Liver (tissue), 8 donors: ENCODE measurements at regions not wholly inside any gene's neighbourhood (a gene's known extent, or its start where the extent isn't known, plus 50 kb on each side); places are given as distances from the start of the nearest gene placed in this dataset.

Experiments used
- DNase-seq: peaks from one replicate; pipeline ENCODE4 v3.0.0-alpha.2; 2017; ENCODE audit warnings: low spot score
- H3K27ac ChIP-seq, 2 donors: one replicate each; pipeline ENCODE4 v1.7.0; 2013; ENCODE audit warnings: inconsistent platforms in 2 of 2, low read length in 2 of 2, control low read depth in 1 of 2, low read depth in 1 of 2, mild to moderate bottlenecking in 1 of 2
- H3K27me3 ChIP-seq, 4 donors: one replicate each; pipeline versions ENCODE4 v1.6.1 to v1.7.0; 2013; ENCODE audit warnings: low read length in 3 of 4, inconsistent platforms in 1 of 4, mild to moderate bottlenecking in 1 of 4, moderate library complexity in 1 of 4; ENCODE audit not compliant: control insufficient read depth in 4 of 4, insufficient read depth in 4 of 4
- H3K36me3 ChIP-seq, 4 donors: one replicate each; pipeline versions ENCODE4 v1.6.1 to v1.7.0; 2013; ENCODE audit warnings: low read length in 3 of 4, mild to moderate bottlenecking in 3 of 4, low read depth in 1 of 4, moderate library complexity in 1 of 4; ENCODE audit not compliant: control insufficient read depth in 4 of 4, insufficient read depth in 3 of 4
- H3K4me1 ChIP-seq, 4 donors: one replicate each; pipeline versions ENCODE4 v1.6.1 to v1.7.0; 2013; ENCODE audit warnings: low read length in 3 of 4, mild to moderate bottlenecking in 3 of 4, moderate library complexity in 1 of 4; ENCODE audit not compliant: control insufficient read depth in 4 of 4, insufficient read depth in 4 of 4
- H3K4me3 ChIP-seq, 3 donors: one replicate each; pipeline versions ENCODE4 v1.6.1 to v1.7.0; 2013; ENCODE audit warnings: low read length in 3 of 3, control low read depth in 1 of 3, low read depth in 1 of 3, mild to moderate bottlenecking in 1 of 3
- H3K9ac ChIP-seq, 2 donors: one replicate each; pipeline ENCODE4 v1.7.0; 2013; ENCODE audit warnings: low read length in 2 of 2, mild to moderate bottlenecking in 2 of 2, moderate library complexity in 2 of 2, control low read depth in 1 of 2, low read depth in 1 of 2
- H3K9me3 ChIP-seq, 4 donors: one replicate each; pipeline versions ENCODE4 v1.6.1 to v1.7.0; 2013; ENCODE audit warnings: low read length in 3 of 4; ENCODE audit not compliant: control insufficient read depth in 4 of 4
- EGR1 ChIP-seq, 2 donors: IDR thresholded peaks; 2 replicates each; pipeline ENCODE4 v1.6.1; 2016 to 2018; ENCODE audit warnings: antibody characterized with exemption in 2 of 2, low read depth in 2 of 2
- FOXA1 ChIP-seq: IDR thresholded peaks from 2 replicates; pipeline ENCODE4 v1.6.1; 2016; ENCODE audit warnings: antibody characterized with exemption
- FOXA2 ChIP-seq: IDR thresholded peaks from 2 replicates; pipeline ENCODE4 v1.6.1; 2016; ENCODE audit warnings: antibody characterized with exemption
- GABPA ChIP-seq, 2 donors: IDR thresholded peaks in 1 of 2; conservative IDR thresholded peaks in 1 of 2; 2 replicates each; pipeline ENCODE4 v1.6.1; 2016; ENCODE audit warnings: antibody characterized with exemption in 2 of 2, mild to moderate bottlenecking in 1 of 2, moderate library complexity in 1 of 2
- HNF4A ChIP-seq, 2 donors: conservative IDR thresholded peaks; 2 replicates each; pipeline ENCODE4 v1.6.1; 2016; ENCODE audit warnings: antibody characterized with exemption in 2 of 2, mild to moderate bottlenecking in 2 of 2
- HNF4G ChIP-seq: IDR thresholded peaks from 2 replicates; pipeline ENCODE4 v1.6.1; 2016; ENCODE audit warnings: antibody characterized with exemption
- JUND ChIP-seq, 2 donors: IDR thresholded peaks; 2 replicates each; pipeline ENCODE4 v1.6.1; 2016; ENCODE audit warnings: antibody characterized with exemption in 2 of 2
- NR2F2 ChIP-seq: IDR thresholded peaks from 2 replicates; pipeline ENCODE4 v1.6.1; 2016; ENCODE audit warnings: antibody characterized with exemption
- RAD21 ChIP-seq, 2 donors: IDR thresholded peaks; 2 replicates each; pipeline ENCODE4 v1.6.1; 2016; ENCODE audit warnings: antibody characterized with exemption in 2 of 2, mild to moderate bottlenecking in 2 of 2
- REST ChIP-seq: IDR thresholded peaks from 2 replicates; pipeline ENCODE4 v1.6.1; 2016; ENCODE audit warnings: antibody characterized with exemption, mild to moderate bottlenecking
- RXRA ChIP-seq, 2 donors: IDR thresholded peaks; 2 replicates each; pipeline ENCODE4 v1.6.1; 2017 to 2018; ENCODE audit warnings: antibody characterized with exemption in 2 of 2, mild to moderate bottlenecking in 1 of 2
- SP1 ChIP-seq: IDR thresholded peaks from 2 replicates; pipeline ENCODE4 v1.6.1; 2018; ENCODE audit warnings: antibody characterized with exemption, mild to moderate bottlenecking
- TAF1 ChIP-seq: conservative IDR thresholded peaks from 2 replicates; pipeline ENCODE4 v1.6.1; 2016; ENCODE audit warnings: antibody characterized with exemption, mild to moderate bottlenecking
- YY1 ChIP-seq: IDR thresholded peaks from 2 replicates; pipeline ENCODE4 v1.6.1; 2016; ENCODE audit warnings: antibody characterized with exemption, mild to moderate bottlenecking
- ZBTB33 ChIP-seq: IDR thresholded peaks from 2 replicates; pipeline ENCODE4 v1.6.1; 2016; ENCODE audit warnings: antibody characterized with exemption
- WGBS: extraction: QIAGEN DNeasy Blood & Tissue Kit; methylation state at CpG from one replicate; pipeline ENCODE4 v1.1.7; 2013; 5-methylcytosine and 5-hydroxymethylcytosine counted together
- TF ChIP-seq, protein P1 (sequence below): fragments of 150-350 bp; IDR thresholded peaks from 2 replicates; pipeline ENCODE4 v1.5.1; 2017; ENCODE audit warnings: improper control_type of control experiment, low read depth, low read length; ENCODE audit not compliant: missing input control
- TF ChIP-seq, protein P2 (sequence below): IDR thresholded peaks from 2 replicates; pipeline ENCODE4 v1.6.1; 2016; ENCODE audit warnings: antibody characterized with exemption
- TF ChIP-seq, protein P3 (sequence below): IDR thresholded peaks from 2 replicates; pipeline ENCODE4 v1.6.1; 2016; ENCODE audit warnings: antibody characterized with exemption
- donor health status: healthy.
- donor health status: healthy.
- donor health status: healthy.
- donor health status: healthy.
- donor health status: healthy.

- Histone ChIP-seq H3K27ac (no peak overlapping the region), H3K9ac (no peak overlapping the region), H3K9me3 (no peaks in the 10 kb centered on the region), H3K27me3 (no peaks in the 10 kb centered on the region), H3K36me3 (no peaks in the 10 kb centered on the region), H3K4me3 (no peak overlapping the region), H3K4me1 (no peaks in the 10 kb centered on the region)
- 94% methylated on average over 3 of the region's 3 CpGs for WGBS
- TF ChIP-seq EGR1 (IDR thresholded peaks at IDR 0.05; ENCODE audit: low read depth in 2 of 2) (no peak), FOXA1 (no peak), ZBTB33 (no peak), REST (no peak), RXRA (IDR thresholded peaks at IDR 0.05) (no peak), TAF1 (no peak), FOXA2 (no peak), NR2F2 (no peak), RAD21 (IDR thresholded peaks at IDR 0.05) (no peak), SP1 (no peak), YY1 (no peak), GABPA (IDR thresholded peaks at IDR 0.05 in 1 of 2, conservative IDR thresholded peaks at IDR 0.05 in 1 of 2) (no peak), HNF4G (no peak), JUND (IDR thresholded peaks at IDR 0.05) (no peak), HNF4A (conservative IDR thresholded peaks at IDR 0.05) (no peak)
- TF ChIP-seq, protein P1, sequence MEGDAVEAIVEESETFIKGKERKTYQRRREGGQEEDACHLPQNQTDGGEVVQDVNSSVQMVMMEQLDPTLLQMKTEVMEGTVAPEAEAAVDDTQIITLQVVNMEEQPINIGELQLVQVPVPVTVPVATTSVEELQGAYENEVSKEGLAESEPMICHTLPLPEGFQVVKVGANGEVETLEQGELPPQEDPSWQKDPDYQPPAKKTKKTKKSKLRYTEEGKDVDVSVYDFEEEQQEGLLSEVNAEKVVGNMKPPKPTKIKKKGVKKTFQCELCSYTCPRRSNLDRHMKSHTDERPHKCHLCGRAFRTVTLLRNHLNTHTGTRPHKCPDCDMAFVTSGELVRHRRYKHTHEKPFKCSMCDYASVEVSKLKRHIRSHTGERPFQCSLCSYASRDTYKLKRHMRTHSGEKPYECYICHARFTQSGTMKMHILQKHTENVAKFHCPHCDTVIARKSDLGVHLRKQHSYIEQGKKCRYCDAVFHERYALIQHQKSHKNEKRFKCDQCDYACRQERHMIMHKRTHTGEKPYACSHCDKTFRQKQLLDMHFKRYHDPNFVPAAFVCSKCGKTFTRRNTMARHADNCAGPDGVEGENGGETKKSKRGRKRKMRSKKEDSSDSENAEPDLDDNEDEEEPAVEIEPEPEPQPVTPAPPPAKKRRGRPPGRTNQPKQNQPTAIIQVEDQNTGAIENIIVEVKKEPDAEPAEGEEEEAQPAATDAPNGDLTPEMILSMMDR: no peak
- TF ChIP-seq, protein P2, sequence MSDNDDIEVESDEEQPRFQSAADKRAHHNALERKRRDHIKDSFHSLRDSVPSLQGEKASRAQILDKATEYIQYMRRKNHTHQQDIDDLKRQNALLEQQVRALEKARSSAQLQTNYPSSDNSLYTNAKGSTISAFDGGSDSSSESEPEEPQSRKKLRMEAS: no peak
- TF ChIP-seq, protein P3, sequence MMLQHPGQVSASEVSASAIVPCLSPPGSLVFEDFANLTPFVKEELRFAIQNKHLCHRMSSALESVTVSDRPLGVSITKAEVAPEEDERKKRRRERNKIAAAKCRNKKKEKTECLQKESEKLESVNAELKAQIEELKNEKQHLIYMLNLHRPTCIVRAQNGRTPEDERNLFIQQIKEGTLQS: no peak
- DNase-seq: no peak
These were observed 75.6 kb upstream of the RFX8 start for GRCh38 chr2:101550555-101550954.

GRCh38 chr2:101549371-101549770 is 74.5 kb upstream of the RFX8 start:
- no peak overlapping the region for H3K4me3 ChIP-seq
- no peaks in the 10 kb centered on the region for H3K9me3 ChIP-seq
- no peaks in the 10 kb centered on the region for H3K27me3 ChIP-seq
- H3K36me3 ChIP-seq: no peaks in the 10 kb centered on the region
- H3K4me1 ChIP-seq: no peaks in the 10 kb centered on the region
- no peak for DNase-seq
- H3K9ac ChIP-seq: no peak overlapping the region
- no peak overlapping the region for H3K27ac ChIP-seq
- 58% methylated on average over 1 of the region's 1 CpG for WGBS
- TF ChIP-seq RXRA (IDR thresholded peaks at IDR 0.05): no peak
- TF ChIP-seq REST: no peak
- TF ChIP-seq RAD21 (IDR thresholded peaks at IDR 0.05): no peak
